A549 (cell line): ENCODE measurements at regions not wholly inside any gene's neighbourhood (a gene's known extent, or its start where the extent isn't known, plus 50 kb on each side); places are given as distances from the start of the nearest gene placed in this dataset.
A peak's percentile ranks its signal among the peaks of the same experiment; 100 is the strongest.

Source experiments
- ATAC-seq, 2 experiments: fragments of 200-7000 bp in 1 of 2; fragments of >200 bp in 1 of 2; cut with Nextera tagmentation in 1 of 2; cut with Tn5 transposase in 1 of 2; 3 replicates each; pipeline versions ENCODE4 v1.8.0 to v1.9.1; 2018 to 2020; ENCODE audit warnings: mild to moderate bottlenecking in 1 of 2, moderate library complexity in 1 of 2
- CTCF ChIA-PET: fragments of 300-600 bp; sonication (Branson Sonifier 250); formaldehyde crosslinking; extraction: SDS; loops from one replicate; lab custom pipeline; 2021; ENCODE audit warnings: antibody characterized with exemption, inconsistent platforms; lab: Yijun Ruan, JAX
- POLR2A ChIA-PET: fragments of 350-600 bp; formaldehyde crosslinking; extraction: SDS; loops from one replicate; lab custom pipeline; 2021; ENCODE audit warnings: antibody characterized with exemption, inconsistent platforms; lab: Yijun Ruan, JAX
- DNase-seq, 2 experiments: peaks; one replicate each; pipeline versions ENCODE4 v3.0.0 to v3.0.0-alpha.2; 2011 to 2016; ENCODE audit warnings: low read depth in 1 of 2, low spot score in 1 of 2
- FAIRE-seq: peaks from 2 replicates; lab custom pipeline; 2011; peaks lifted over from hg19 to GRCh38; lab: Jason Lieb, UNC
- H3K27ac ChIP-seq, 2 experiments: fragments of >200 bp; sonication (Bioruptor Twin); formaldehyde crosslinking; 3 replicates each; pipeline ENCODE4 v1.5.1; 2016 to 2017
- H3K4me1 ChIP-seq: fragments of >200 bp; sonication (Bioruptor Twin); formaldehyde crosslinking; 3 replicates; pipeline ENCODE4 v1.6.1; 2016
- H3K4me2 ChIP-seq: fragments of >200 bp; sonication (Bioruptor Twin); formaldehyde crosslinking; 3 replicates; pipeline ENCODE4 v1.6.1; 2016
- H3K4me3 ChIP-seq: fragments of >200 bp; sonication (Bioruptor Twin); formaldehyde crosslinking; 3 replicates; pipeline ENCODE4 v1.5.1; 2016
- H3K9me3 ChIP-seq: fragments of >200 bp; sonication (Bioruptor Twin); formaldehyde crosslinking; 3 replicates; pipeline ENCODE4 v1.6.1; 2016
- EHF ChIP-seq: fragments of 250-450 bp; sonication (Bioruptor Pico); IDR thresholded peaks from 2 replicates; pipeline ENCODE4 v1.5.0; 2020; ENCODE audit warnings: mild to moderate bottlenecking
- FOSL2 ChIP-seq, 2 experiments: fragments of 450-650 bp in 1 of 2; fragments of >200 bp in 1 of 2; sonication (Bioruptor Twin) in 1 of 2; formaldehyde crosslinking; IDR thresholded peaks; 2 replicates each; pipeline versions ENCODE4 v1.5.0 to v1.6.1; 2016 to 2020; ENCODE audit warnings: mild to moderate bottlenecking in 1 of 2, moderate library complexity in 1 of 2
- HOXB5 ChIP-seq: fragments of 250-450 bp; sonication (Bioruptor Pico); IDR thresholded peaks from 2 replicates; pipeline ENCODE4 v1.5.0; 2020; ENCODE audit warnings: mild to moderate bottlenecking, moderate library complexity
- JUN ChIP-seq, 2 experiments: fragments of >200 bp; sonication (Bioruptor Twin); formaldehyde crosslinking; IDR thresholded peaks; 2 replicates in 1 of 2; 3 replicates in 1 of 2; pipeline ENCODE4 v1.6.1; 2016 to 2017
- MYC ChIP-seq: IDR thresholded peaks from 2 replicates; pipeline ENCODE4 v1.6.1; 2012; ENCODE audit warnings: mild to moderate bottlenecking, inconsistent platforms, low read length, improper control_type of control experiment, borderline replicate concordance
- PHF8 ChIP-seq: fragments of 200-600 bp; sonication (generic); IDR thresholded peaks from 2 replicates; pipeline ENCODE4 v1.6.1; 2016; ENCODE audit warnings: low read depth, mild to moderate bottlenecking, antibody characterized with exemption, moderate library complexity, borderline replicate concordance
- POLR2A ChIP-seq: IDR thresholded peaks from 2 replicates; pipeline ENCODE4 v1.6.1; 2012; ENCODE audit warnings: mild to moderate bottlenecking, low read length
- SMC3 ChIP-seq: fragments of >200 bp; sonication (Bioruptor Twin); formaldehyde crosslinking; IDR thresholded peaks from 3 replicates; pipeline ENCODE4 v1.6.1; 2018; ENCODE audit warnings: inconsistent platforms
- ZC3H11A ChIP-seq: fragments of 450-650 bp; IDR thresholded peaks from 2 replicates; pipeline ENCODE4 v1.6.1; 2014; ENCODE audit warnings: antibody characterized with exemption, mild to moderate bottlenecking
- WGBS: methylation state at CpG from one replicate; pipeline ENCODE4 v1.1.6; 2017; ENCODE audit errors: missing lambda C conversion rate; 5-methylcytosine and 5-hydroxymethylcytosine counted together
- TF ChIP-seq, protein P1 (sequence below): IDR thresholded peaks from 2 replicates; pipeline ENCODE4 v1.6.1; 2012
- TF ChIP-seq, protein P2 (sequence below): IDR thresholded peaks from 2 replicates; pipeline ENCODE4 v1.6.1; 2012
- TF ChIP-seq, protein P3 (sequence below): fragments of 150-350 bp; IDR thresholded peaks from 2 replicates; pipeline ENCODE4 v1.6.1; 2014; ENCODE audit warnings: low read depth, mild to moderate bottlenecking, low read length
- TF ChIP-seq, protein P4 (sequence below): fragments of >200 bp; sonication (Bioruptor Twin); formaldehyde crosslinking; IDR thresholded peaks from 3 replicates; pipeline ENCODE4 v1.6.1; 2016
- TF ChIP-seq, protein P5 (sequence below): fragments of 250-450 bp; sonication (Bioruptor Pico); IDR thresholded peaks from 2 replicates; pipeline ENCODE4 v1.5.0; 2021; ENCODE audit warnings: mild to moderate bottlenecking, moderate library complexity, borderline replicate concordance

DNA sequence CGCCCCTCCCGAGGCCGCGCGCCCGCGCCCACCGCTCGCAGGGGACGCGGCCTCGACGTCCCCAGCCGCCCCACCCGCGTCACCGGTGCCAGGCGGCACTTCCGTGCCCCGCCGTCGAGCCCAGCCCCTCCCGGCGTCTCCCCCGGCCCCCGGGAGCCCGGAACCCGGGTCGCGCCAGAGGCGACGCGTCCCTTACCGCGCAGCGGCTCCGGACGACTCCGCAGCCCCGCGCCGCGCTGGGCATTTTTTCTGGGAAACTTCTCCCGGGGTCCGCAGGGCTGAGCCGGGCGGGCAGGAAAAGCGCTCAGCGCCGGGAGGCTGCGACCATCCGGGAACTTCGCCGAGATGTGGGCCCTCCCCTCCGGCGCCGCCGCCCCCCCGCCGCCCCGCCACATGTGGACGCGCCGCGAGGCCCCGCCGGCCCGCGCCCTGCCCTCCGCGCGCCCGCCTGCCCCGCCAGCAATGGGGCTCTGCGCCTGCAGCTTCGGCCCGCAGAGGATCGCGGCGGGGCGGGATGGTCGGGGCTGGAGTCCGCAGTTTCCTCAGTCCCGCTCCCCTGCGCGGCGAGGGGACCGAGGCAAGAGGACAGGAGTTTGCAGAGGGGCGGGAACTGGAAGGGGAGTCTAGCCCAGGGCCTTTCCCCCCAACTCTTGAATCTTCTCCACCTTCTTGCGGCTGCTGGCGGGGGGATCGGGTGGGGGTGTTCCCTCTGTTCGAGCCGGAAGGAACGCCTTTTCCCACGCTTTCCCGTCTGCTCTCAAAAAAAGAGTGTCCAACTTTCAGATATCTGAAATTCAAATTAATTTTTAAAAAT is 81.5 kb downstream of the CHRNA1 start:
- ChIA-PET CTCF (interaction anchor here (1.0 to 3.9 kb wide), 8 partner anchors 13 to 221 kb away, joined by 4 to 19 read pairs (median 6); no protein-coding TSS in a partner anchor), POLR2A (interaction anchor here (1.2 kb wide), 1 partner anchor 9 kb away, joined by 3 read pairs; no protein-coding TSS in a partner anchor)
- DNase-seq (peak; percentile 55 to 64), ATAC-seq (peak; percentile 73 to 76), FAIRE-seq (no peak)
- 3% methylated on average over 8 of the region's 97 CpGs for WGBS
- Histone ChIP-seq H3K4me3 (peak overlapping the region; percentile 98), H3K9me3 (no peaks in the 10 kb centered on the region), H3K27ac (peak overlapping the region; percentile 97 to 98), H3K4me1 (peaks cover 22% of the 10 kb centered on the region; the same call in 2 of the 3 replicates), H3K4me2 (peak overlapping the region; percentile 90)
- TF ChIP-seq, protein P1, sequence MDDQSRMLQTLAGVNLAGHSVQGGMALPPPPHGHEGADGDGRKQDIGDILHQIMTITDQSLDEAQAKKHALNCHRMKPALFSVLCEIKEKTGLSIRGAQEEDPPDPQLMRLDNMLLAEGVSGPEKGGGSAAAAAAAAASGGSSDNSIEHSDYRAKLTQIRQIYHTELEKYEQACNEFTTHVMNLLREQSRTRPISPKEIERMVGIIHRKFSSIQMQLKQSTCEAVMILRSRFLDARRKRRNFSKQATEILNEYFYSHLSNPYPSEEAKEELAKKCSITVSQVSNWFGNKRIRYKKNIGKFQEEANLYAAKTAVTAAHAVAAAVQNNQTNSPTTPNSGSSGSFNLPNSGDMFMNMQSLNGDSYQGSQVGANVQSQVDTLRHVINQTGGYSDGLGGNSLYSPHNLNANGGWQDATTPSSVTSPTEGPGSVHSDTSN, result no peak
- 0 out of 2 replicates have a peak, but pooled peaks have one; percentile 23 for TF ChIP-seq MYC
- TF ChIP-seq JUN (IDR thresholded peaks at IDR 0.05), result peak in 1 of 2 experiments; percentile 65; a peak in 3 of 5 replicates
- no peak for TF ChIP-seq HOXB5 (CRISPR knock-in tag)
- TF ChIP-seq, protein P2, sequence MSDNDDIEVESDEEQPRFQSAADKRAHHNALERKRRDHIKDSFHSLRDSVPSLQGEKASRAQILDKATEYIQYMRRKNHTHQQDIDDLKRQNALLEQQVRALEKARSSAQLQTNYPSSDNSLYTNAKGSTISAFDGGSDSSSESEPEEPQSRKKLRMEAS, result peak; percentile 42
- no peak for TF ChIP-seq FOSL2 (IDR thresholded peaks at IDR 0.05)
- TF ChIP-seq FOSL2 (CRISPR knock-in tag; IDR thresholded peaks at IDR 0.05), result no peak
- TF ChIP-seq EHF, result no peak
- TF ChIP-seq POLR2A, result no peak; the same call in 1 of the 2 replicates
- TF ChIP-seq, protein P3, sequence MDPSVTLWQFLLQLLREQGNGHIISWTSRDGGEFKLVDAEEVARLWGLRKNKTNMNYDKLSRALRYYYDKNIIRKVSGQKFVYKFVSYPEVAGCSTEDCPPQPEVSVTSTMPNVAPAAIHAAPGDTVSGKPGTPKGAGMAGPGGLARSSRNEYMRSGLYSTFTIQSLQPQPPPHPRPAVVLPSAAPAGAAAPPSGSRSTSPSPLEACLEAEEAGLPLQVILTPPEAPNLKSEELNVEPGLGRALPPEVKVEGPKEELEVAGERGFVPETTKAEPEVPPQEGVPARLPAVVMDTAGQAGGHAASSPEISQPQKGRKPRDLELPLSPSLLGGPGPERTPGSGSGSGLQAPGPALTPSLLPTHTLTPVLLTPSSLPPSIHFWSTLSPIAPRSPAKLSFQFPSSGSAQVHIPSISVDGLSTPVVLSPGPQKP, result no peak
- TF ChIP-seq PHF8, result peak; percentile 41
- TF ChIP-seq, protein P4, sequence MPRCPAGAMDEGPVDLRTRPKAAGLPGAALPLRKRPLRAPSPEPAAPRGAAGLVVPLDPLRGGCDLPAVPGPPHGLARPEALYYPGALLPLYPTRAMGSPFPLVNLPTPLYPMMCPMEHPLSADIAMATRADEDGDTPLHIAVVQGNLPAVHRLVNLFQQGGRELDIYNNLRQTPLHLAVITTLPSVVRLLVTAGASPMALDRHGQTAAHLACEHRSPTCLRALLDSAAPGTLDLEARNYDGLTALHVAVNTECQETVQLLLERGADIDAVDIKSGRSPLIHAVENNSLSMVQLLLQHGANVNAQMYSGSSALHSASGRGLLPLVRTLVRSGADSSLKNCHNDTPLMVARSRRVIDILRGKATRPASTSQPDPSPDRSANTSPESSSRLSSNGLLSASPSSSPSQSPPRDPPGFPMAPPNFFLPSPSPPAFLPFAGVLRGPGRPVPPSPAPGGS, result peak; percentile 66; the same call in 2 of the 3 replicates
- TF ChIP-seq, protein P5, sequence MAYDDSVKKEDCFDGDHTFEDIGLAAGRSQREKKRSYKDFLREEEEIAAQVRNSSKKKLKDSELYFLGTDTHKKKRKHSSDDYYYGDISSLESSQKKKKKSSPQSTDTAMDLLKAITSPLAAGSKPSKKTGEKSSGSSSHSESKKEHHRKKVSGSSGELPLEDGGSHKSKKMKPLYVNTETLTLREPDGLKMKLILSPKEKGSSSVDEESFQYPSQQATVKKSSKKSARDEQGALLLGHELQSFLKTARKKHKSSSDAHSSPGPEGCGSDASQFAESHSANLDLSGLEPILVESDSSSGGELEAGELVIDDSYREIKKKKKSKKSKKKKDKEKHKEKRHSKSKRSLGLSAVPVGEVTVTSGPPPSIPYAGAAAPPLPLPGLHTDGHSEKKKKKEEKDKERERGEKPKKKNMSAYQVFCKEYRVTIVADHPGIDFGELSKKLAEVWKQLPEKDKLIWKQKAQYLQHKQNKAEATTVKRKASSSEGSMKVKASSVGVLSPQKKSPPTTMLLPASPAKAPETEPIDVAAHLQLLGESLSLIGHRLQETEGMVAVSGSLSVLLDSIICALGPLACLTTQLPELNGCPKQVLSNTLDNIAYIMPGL (CRISPR knock-in tag), result no peak

DNA sequence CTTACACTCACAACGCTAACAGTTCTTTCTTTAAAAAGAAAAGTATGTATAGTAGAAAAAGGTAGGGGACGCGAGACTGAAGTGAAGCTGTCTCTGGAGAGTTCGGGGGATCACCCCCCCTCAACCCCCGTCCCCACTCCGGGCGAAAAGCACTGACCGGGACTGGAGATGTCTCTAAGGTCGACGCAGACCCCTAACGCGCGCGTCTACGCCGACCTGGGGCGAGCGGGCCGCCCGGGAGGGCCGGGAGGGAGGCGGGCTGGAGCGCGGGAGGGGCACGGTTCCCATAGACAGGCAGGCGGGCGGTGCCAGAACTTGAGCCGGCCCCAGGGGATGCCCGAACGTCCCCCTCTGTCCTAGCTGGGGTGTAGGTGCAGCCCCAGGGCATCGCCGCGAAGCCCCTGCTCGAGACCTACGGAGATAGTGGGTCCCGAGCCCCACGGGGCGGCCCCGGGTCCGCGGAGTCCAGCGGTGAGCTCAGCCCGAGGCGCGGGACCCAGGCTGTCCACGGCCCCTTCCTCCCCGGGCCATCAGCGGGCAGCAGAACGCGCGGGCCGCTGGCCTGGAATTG is 82.2 kb downstream of the CHRNA1 start:
- ATAC-seq (peak; percentile 74 to 79), DNase-seq (peak; percentile 25 to 35)
- 3% methylated on average over 8 of the region's 52 CpGs for WGBS
- Histone ChIP-seq H3K4me3 (peak overlapping the region; percentile 98), H3K4me2 (peak overlapping the region; percentile 90), H3K4me1 (peaks cover 22% of the 10 kb centered on the region; the same call in 2 of the 3 replicates), H3K27ac (peak overlapping the region; percentile 97 to 98)
- no peak for TF ChIP-seq SMC3
- TF ChIP-seq PHF8, result peak; percentile 50; the same call in 1 of the 2 replicates
- no peak for TF ChIP-seq ZC3H11A
- TF ChIP-seq, all 56 proteins: peak for 1
- ChIA-PET POLR2A (interaction anchor here (1.2 kb wide), 1 partner anchor 8 kb away, joined by 3 read pairs; no protein-coding TSS in a partner anchor), CTCF (interaction anchor here (1.3 to 3.9 kb wide), 4 partner anchors 15 to 219 kb away, joined by 6 to 18 read pairs (median 6); no protein-coding TSS in a partner anchor)
- no peaks in the 10 kb centered on the region for H3K9me3 ChIP-seq
- no peak for FAIRE-seq
